ENCODE measurements at regions not wholly inside any gene's neighbourhood (a gene's known extent, or its start where the extent isn't known, plus 50 kb on each side); places are given as distances from the start of the nearest gene placed in this dataset.

- no peak for TF ChIP-seq CUX1 (CRISPR knock-in tag; IDR thresholded peaks at IDR 0.05)
- peak; percentile 52 to 90 (median 55); a peak in 5 of 6 replicates for TF ChIP-seq CTCF (IDR thresholded peaks at IDR 0.05 in 2 of 3, conservative IDR thresholded peaks at IDR 0.05 in 1 of 3; ENCODE audit: insufficient read depth in 2 of 3, low read depth in 1 of 3, low read length in 3 of 3)
- no peak for TF ChIP-seq HCFC1 (IDR thresholded peaks at IDR 0.05; ENCODE audit: low read depth, low read length)
- no peak for TF ChIP-seq TRIM24 (IDR thresholded peaks at IDR 0.05)
Observed at GRCh38 chr1:245079021-245079609, 75.7 kb upstream of the KIF26B start (continued).

Data from K562 (cell line).